MM.1S (cell line): ENCODE measurements at regions not wholly inside any gene's neighbourhood (a gene's known extent, or its start where the extent isn't known, plus 50 kb on each side); places are given as distances from the start of the nearest gene placed in this dataset.

Experiments
- DNase-seq: peaks from one replicate; pipeline ENCODE4 v3.0.0-alpha.2; 2015
- H2AFZ ChIP-seq: fragments of 300-600 bp; sonication (generic); 2 replicates; pipeline ENCODE4 v1.6.0; 2016; ENCODE audit warnings: antibody characterized with exemption, low read length
- H3F3A ChIP-seq: fragments of 300-600 bp; sonication (generic); 2 replicates; pipeline ENCODE4 v1.6.1; 2016; ENCODE audit warnings: mild to moderate bottlenecking, antibody characterized with exemption, low read length, moderate library complexity, mixed read lengths; ENCODE audit not compliant: insufficient read depth
- H3K27ac ChIP-seq: fragments of 300-600 bp; sonication (generic); 2 replicates; pipeline ENCODE4 v1.5.1; 2016; ENCODE audit warnings: mild to moderate bottlenecking, low read length
- H3K27me3 ChIP-seq: fragments of 300-600 bp; sonication (generic); replicated peaks from 2 replicates; pipeline ENCODE4 v1.6.0; 2016; ENCODE audit warnings: low read length; ENCODE audit not compliant: insufficient read depth
- H3K36me3 ChIP-seq: fragments of 300-600 bp; sonication (generic); replicated peaks from 2 replicates; pipeline ENCODE4 v1.6.1; 2016; ENCODE audit warnings: mild to moderate bottlenecking, low read length, mixed read lengths; ENCODE audit not compliant: insufficient read depth
- H3K4me1 ChIP-seq: fragments of 300-600 bp; sonication (generic); 2 replicates; pipeline ENCODE4 v1.6.1; 2016; ENCODE audit warnings: low read length, mixed read lengths
- H3K4me2 ChIP-seq: fragments of 300-600 bp; sonication (generic); 2 replicates; pipeline ENCODE4 v1.6.0; 2016; ENCODE audit warnings: low read depth, low read length
- H3K4me3 ChIP-seq: fragments of 300-600 bp; sonication (generic); 2 replicates; pipeline ENCODE4 v1.5.1; 2016; ENCODE audit warnings: low read length, mixed read lengths
- H3K79me2 ChIP-seq: fragments of 300-600 bp; sonication (generic); 2 replicates; pipeline ENCODE4 v1.6.1; 2016; ENCODE audit warnings: mixed run types, low read length, mixed read lengths
- H3K9ac ChIP-seq: fragments of 300-600 bp; sonication (generic); 2 replicates; pipeline ENCODE4 v1.6.1; 2016; ENCODE audit warnings: low read length, mixed read lengths
- H3K9me2 ChIP-seq: fragments of 300-600 bp; sonication (generic); replicated peaks from 2 replicates; pipeline ENCODE4 v1.6.1; 2016; ENCODE audit warnings: mild to moderate bottlenecking, low read length, mixed read lengths; ENCODE audit not compliant: insufficient read depth
- H3K9me3 ChIP-seq: fragments of 300-600 bp; sonication (generic); replicated peaks from 2 replicates; pipeline ENCODE4 v1.6.1; 2016; ENCODE audit warnings: mild to moderate bottlenecking, low read length, mixed read lengths; ENCODE audit not compliant: insufficient read depth
- H4K20me1 ChIP-seq: fragments of 300-600 bp; sonication (generic); 2 replicates; pipeline ENCODE4 v1.6.1; 2016; ENCODE audit warnings: mild to moderate bottlenecking, low read length, moderate library complexity, mixed read lengths; ENCODE audit not compliant: insufficient read depth
- EZH2 ChIP-seq: fragments of 300-600 bp; sonication (generic); optimal IDR thresholded peaks from 2 replicates; pipeline ENCODE3; 2017; ENCODE audit warnings: low read depth, mild to moderate bottlenecking, antibody characterized with exemption, low read length, mixed read lengths
- EZH2phosphoT487 ChIP-seq: fragments of 300-600 bp; sonication (generic); IDR thresholded peaks from 2 replicates; pipeline ENCODE4 v1.6.1; 2018; ENCODE audit warnings: antibody characterized with exemption, low read length
- TF ChIP-seq, protein P1 (sequence below): fragments of 300-600 bp; sonication (generic); IDR thresholded peaks from 2 replicates; pipeline ENCODE4 v1.5.1; 2016; ENCODE audit warnings: antibody characterized with exemption, low read length, mixed read lengths

DNA sequence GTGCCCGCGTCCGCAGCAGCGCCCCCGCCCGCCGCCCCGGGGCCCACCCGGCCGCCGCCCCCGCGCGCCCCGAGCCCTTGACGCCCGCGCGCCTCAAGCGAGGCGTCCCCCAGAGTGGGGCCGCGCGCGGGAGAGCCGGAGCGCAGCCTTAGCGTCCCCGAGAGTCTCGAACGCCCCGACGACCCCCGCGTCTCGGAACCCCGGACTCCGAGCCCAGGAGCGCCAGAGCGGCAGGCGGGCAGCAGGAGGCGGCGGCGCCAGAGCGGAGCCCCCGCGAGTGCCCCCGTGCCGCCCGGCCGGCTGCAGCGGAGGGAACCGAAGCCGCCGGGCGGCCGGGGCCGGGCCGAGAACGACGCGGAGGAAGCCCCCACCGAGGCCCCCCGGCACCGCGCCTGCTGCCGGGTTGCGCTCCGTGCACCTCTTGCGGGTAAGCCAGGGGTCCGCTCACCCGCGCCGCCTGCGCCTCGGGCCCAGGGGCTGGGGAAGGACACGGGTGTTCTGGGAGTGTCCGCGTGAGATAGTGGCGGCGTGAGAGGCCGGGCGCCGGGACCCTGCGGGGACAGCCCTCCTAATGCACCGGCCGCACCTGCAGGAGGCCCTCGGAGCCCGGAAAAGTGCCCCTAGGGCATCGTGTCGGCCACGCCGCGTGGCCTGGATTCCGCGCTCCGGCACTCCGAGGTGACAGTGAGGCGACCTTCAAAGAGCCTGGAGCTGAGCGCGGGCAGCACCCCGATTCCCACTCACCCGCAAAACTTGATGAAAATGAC lies 52.0 kb upstream of the ULK4 start:
- peak; percentile 53 for DNase-seq
- H3K4me1 ChIP-seq, result peaks cover 22% of the 10 kb centered on the region
- H3K79me2 ChIP-seq, result peaks cover 52% of the 10 kb centered on the region
- H2AFZ ChIP-seq, result peak overlapping the region; percentile 69
- no peaks in the 10 kb centered on the region for H3K36me3 ChIP-seq
- peak overlapping the region; percentile 96 for H3K4me3 ChIP-seq
- peak overlapping the region; percentile 64 for H3K4me2 ChIP-seq
- H3K27me3 ChIP-seq, result no peaks in the 10 kb centered on the region
- H3K27ac ChIP-seq, result peak overlapping the region; percentile 82
- peak overlapping the region; percentile 95 for H3K9ac ChIP-seq
- no peaks in the 10 kb centered on the region for H3K9me3 ChIP-seq
- H3K9me2 ChIP-seq, result no peaks in the 10 kb centered on the region
- H3F3A ChIP-seq, result peaks cover 29% of the 10 kb centered on the region
- TF ChIP-seq EZH2phosphoT487 (no peak), EZH2 (no peak)
- TF ChIP-seq, protein P1, sequence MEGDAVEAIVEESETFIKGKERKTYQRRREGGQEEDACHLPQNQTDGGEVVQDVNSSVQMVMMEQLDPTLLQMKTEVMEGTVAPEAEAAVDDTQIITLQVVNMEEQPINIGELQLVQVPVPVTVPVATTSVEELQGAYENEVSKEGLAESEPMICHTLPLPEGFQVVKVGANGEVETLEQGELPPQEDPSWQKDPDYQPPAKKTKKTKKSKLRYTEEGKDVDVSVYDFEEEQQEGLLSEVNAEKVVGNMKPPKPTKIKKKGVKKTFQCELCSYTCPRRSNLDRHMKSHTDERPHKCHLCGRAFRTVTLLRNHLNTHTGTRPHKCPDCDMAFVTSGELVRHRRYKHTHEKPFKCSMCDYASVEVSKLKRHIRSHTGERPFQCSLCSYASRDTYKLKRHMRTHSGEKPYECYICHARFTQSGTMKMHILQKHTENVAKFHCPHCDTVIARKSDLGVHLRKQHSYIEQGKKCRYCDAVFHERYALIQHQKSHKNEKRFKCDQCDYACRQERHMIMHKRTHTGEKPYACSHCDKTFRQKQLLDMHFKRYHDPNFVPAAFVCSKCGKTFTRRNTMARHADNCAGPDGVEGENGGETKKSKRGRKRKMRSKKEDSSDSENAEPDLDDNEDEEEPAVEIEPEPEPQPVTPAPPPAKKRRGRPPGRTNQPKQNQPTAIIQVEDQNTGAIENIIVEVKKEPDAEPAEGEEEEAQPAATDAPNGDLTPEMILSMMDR, result 0 out of 2 replicates have a peak, but pooled peaks have one; percentile 13
- H4K20me1 ChIP-seq, result peaks cover 3% of the 10 kb centered on the region; the same call in 1 of the 2 replicates

DNA sequence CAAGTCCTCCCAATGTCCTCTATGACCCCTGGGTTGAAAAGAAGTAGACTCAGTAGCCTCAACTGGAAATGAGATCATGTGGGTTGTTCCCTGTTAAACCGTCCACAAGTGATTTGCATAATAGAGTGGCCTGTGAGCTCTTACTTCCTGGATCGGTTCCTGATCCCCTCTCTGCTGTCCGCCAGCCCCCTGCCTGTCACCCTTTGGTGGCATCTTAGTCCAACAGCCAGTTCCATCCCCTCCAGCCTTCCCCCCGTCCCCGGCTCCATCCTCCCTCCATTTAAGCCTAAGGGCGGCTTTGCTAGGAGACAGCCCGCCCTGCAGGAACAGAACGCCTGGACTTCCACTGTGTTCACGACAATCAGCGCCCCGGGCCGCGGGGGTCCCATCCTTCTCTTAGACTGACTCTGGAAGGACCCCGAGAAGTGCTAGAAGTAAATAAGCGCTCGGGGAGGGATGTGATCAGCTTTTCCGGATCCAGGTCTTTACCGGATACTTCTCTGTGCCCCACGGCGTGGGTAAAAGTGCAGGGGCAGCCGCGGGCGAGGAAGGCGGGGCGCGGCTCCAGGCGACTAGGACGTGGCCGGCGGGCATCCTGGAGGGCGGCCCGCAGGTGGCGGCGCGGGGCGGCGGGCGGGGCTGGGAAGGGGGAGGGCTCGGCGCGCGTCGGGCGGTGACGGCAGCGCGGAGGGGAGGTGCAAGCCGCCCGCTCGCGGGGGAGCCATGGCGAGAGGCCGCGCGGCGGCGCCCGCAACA lies 51.2 kb upstream of the ULK4 start:
- TF ChIP-seq, protein P1, result no peak
- TF ChIP-seq EZH2, result no peak
- no peak for TF ChIP-seq EZH2phosphoT487
- peak; percentile 86 for DNase-seq

DNA sequence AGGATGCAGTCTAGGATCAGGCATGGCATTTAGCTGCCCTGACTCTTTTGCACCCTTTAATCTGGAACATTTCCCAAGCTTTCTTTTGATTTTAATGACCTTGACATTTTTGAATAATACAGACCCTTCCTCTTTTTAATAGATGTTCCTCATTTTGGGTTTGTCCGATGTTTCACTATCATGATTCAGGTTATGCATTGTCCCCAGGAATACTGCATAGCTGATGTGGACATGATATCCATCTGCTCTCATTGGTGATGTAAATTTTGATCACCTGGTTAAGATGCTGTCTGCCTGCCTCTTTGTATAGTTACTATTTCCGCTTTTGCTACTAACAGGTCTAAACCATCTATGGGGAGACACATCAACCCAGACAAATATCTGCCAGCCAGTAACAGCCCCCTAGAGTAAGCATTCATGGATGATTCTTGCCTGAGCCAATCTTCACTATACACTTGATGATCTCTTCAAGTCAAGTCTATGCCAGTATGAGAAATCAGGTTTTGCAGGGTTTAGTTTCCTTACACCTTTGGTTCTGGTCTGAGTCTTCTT lies 50.6 kb upstream of the ULK4 start:
- H3K9me2 ChIP-seq, result no peaks in the 10 kb centered on the region
- peaks cover 38% of the 10 kb centered on the region for H3K79me2 ChIP-seq
- DNase-seq, result peak; percentile 40
- TF ChIP-seq EZH2phosphoT487, result no peak
- TF ChIP-seq, protein P1, result no peak
- TF ChIP-seq EZH2, result no peak
- H3K4me3 ChIP-seq, result peak overlapping the region; percentile 91; the same call in 1 of the 2 replicates
- H3K27ac ChIP-seq, result peak overlapping the region; percentile 95
- peak overlapping the region; percentile 85; the same call in 1 of the 2 replicates for H3K4me2 ChIP-seq
- H4K20me1 ChIP-seq, result peaks cover 3% of the 10 kb centered on the region; the same call in 1 of the 2 replicates
- peaks cover 29% of the 10 kb centered on the region for H3F3A ChIP-seq
- no peaks in the 10 kb centered on the region for H3K27me3 ChIP-seq
- H3K9ac ChIP-seq, result peak overlapping the region; percentile 30; the same call in 1 of the 2 replicates
- peaks cover 22% of the 10 kb centered on the region for H3K4me1 ChIP-seq
- H3K36me3 ChIP-seq, result no peaks in the 10 kb centered on the region
- peak overlapping the region; percentile 77 for H2AFZ ChIP-seq
- H3K9me3 ChIP-seq, result no peaks in the 10 kb centered on the region

More for the DNA sequence above, 51.2 kb upstream of the ULK4 start:
- Histone ChIP-seq H3K79me2 (peaks cover 45% of the 10 kb centered on the region), H3K4me3 (peak overlapping the region; percentile 91), H3K9me3 (no peaks in the 10 kb centered on the region), H3K27me3 (no peaks in the 10 kb centered on the region), H3K36me3 (no peaks in the 10 kb centered on the region), H3K9ac (peak overlapping the region; percentile 98), H4K20me1 (peaks cover 3% of the 10 kb centered on the region; the same call in 1 of the 2 replicates), H2AFZ (peak overlapping the region; percentile 77), H3K4me2 (peak overlapping the region; percentile 85), H3K27ac (peak overlapping the region; percentile 95), H3K4me1 (peaks cover 22% of the 10 kb centered on the region), H3F3A (peaks cover 29% of the 10 kb centered on the region), H3K9me2 (no peaks in the 10 kb centered on the region)
